HepG2 (cell line): ENCODE measurements at regions not wholly inside any gene's neighbourhood (a gene's known extent, or its start where the extent isn't known, plus 50 kb on each side); places are given as distances from the start of the nearest gene placed in this dataset.

ENCODE experiments used
- HNF4G ChIP-seq, 2 experiments: sonication (generic) in 1 of 2; formaldehyde crosslinking in 1 of 2; IDR thresholded peaks; 2 replicates each; pipeline versions ENCODE4 v1.4.0 to v1.6.1; 2011 to 2020; ENCODE audit warnings: borderline replicate concordance in 2 of 2, low read depth in 2 of 2, mild to moderate bottlenecking in 2 of 2, low read length in 1 of 2, missing genetic modification reagents in 1 of 2, moderate library complexity in 1 of 2
- JUNB ChIP-seq: sonication (generic); formaldehyde crosslinking; IDR thresholded peaks from 2 replicates; pipeline ENCODE4 v1.8.0; 2022; ENCODE audit warnings: missing genetic modification reagents, mild to moderate bottlenecking, borderline replicate concordance
- KDM6A ChIP-seq: IDR thresholded peaks from 2 replicates; pipeline ENCODE4 v1.6.1; 2016; ENCODE audit warnings: low read depth
- NFE2 ChIP-seq: sonication (generic); formaldehyde crosslinking; IDR thresholded peaks from 2 replicates; pipeline ENCODE4 v1.4.0; 2020; ENCODE audit warnings: missing genetic modification reagents
- RORA ChIP-seq: sonication (generic); formaldehyde crosslinking; IDR thresholded peaks from 2 replicates; pipeline ENCODE4 v1.5.0; 2020; ENCODE audit warnings: mild to moderate bottlenecking, missing genetic modification reagents, moderate library complexity
- TMF1 ChIP-seq: sonication (generic); formaldehyde crosslinking; IDR thresholded peaks from 2 replicates; pipeline ENCODE4 v1.8.1; 2022; ENCODE audit warnings: low read depth, missing genetic modification reagents
- ZNF441 ChIP-seq: sonication (generic); formaldehyde crosslinking; IDR thresholded peaks from 2 replicates; pipeline ENCODE4 v1.7.0; 2021; ENCODE audit warnings: missing genetic modification reagents, borderline replicate concordance
- ZNF496 ChIP-seq: sonication (generic); formaldehyde crosslinking; IDR thresholded peaks from 2 replicates; pipeline ENCODE4 v1.8.1; 2023; ENCODE audit warnings: mild to moderate bottlenecking, moderate library complexity, missing genetic modification reagents; ENCODE audit not compliant: insufficient replicate concordance
- ZNF558 ChIP-seq: sonication (generic); formaldehyde crosslinking; IDR thresholded peaks from 2 replicates; pipeline ENCODE4 v1.9.0; 2022; ENCODE audit warnings: mild to moderate bottlenecking, missing genetic modification reagents, borderline replicate concordance
- ZSCAN25 ChIP-seq: sonication (generic); formaldehyde crosslinking; IDR thresholded peaks from 2 replicates; pipeline ENCODE4 v1.8.0; 2022; ENCODE audit warnings: mild to moderate bottlenecking, missing genetic modification reagents
- TF ChIP-seq, protein P1 (sequence below), 2 experiments: fragments of 450-650 bp in 1 of 2; sonication (generic) in 1 of 2; formaldehyde crosslinking; IDR thresholded peaks; 2 replicates each; pipeline versions ENCODE4 v1.5.0 to v1.8.0; 2020 to 2022; ENCODE audit warnings: mild to moderate bottlenecking in 1 of 2, missing genetic modification reagents in 1 of 2
- TF ChIP-seq, protein P2 (sequence below), 2 experiments: sonication (generic) in 1 of 2; formaldehyde crosslinking in 1 of 2; IDR thresholded peaks; 2 replicates each; pipeline versions ENCODE4 v1.6.1 to v1.9.0; 2014 to 2022; ENCODE audit warnings: antibody characterized with exemption in 1 of 2, borderline replicate concordance in 1 of 2, inconsistent platforms in 1 of 2, low read depth in 1 of 2, missing genetic modification reagents in 1 of 2
- TF ChIP-seq, protein P3 (sequence below): sonication (generic); formaldehyde crosslinking; IDR thresholded peaks from 2 replicates; pipeline ENCODE4 v1.5.0; 2020; ENCODE audit warnings: mild to moderate bottlenecking, missing genetic modification reagents, borderline replicate concordance
- TF ChIP-seq, protein P4 (sequence below): sonication (generic); formaldehyde crosslinking; IDR thresholded peaks from 2 replicates; pipeline ENCODE4 v1.8.1; 2023; ENCODE audit warnings: mild to moderate bottlenecking, missing genetic modification reagents, borderline replicate concordance

DNA sequence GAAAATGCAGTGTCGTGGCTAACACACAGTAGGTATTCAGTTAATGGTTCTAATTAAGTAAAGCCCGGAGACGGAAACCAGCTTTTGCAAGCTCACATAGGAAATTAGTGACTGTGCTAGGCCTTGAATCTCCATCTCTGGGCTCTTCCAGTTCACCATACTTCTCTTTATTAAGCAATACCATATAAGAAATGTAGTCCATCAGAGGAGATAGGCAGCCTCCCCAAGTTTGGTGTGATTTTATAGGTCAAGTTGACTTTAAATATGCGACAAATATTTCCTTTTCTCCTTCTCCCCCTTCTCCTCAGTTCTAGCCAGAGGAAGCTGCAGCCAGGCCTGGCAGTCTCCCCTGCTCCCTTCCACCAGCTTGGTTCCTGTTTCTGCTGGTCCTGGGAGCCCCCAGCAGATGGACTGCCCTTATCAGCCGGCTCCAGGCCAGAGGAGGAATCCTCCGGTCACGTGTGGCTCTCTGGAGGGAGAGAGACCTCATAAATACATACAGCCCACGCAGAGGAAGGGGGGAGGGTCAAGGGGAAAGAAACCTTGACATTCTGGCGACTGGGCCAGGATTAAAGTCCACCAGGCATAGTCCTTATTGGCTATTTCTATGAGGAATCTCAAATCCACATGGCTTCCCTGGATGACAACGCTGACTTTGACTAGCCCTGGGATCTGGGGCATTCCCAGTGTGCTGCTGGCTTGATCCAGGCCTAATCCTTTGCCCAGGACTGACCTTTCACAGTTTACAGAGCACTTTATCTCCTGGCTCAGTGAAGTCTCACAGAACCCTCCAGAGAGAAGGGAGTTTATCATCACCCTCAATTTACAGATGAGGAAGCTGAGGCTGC lies 115.1 kb upstream of the JUN start (continued):
- no peak for TF ChIP-seq NFE2 (CRISPR knock-in tag)
- no peak for TF ChIP-seq ZNF558 (CRISPR knock-in tag)
- no peak for TF ChIP-seq JUNB
- no peak for TF ChIP-seq RORA (CRISPR knock-in tag)
- TF ChIP-seq TMF1 (CRISPR knock-in tag), result no peak
- peak; percentile 76 for TF ChIP-seq ZNF441 (CRISPR knock-in tag)
- peak; percentile 75 for TF ChIP-seq ZSCAN25
- TF ChIP-seq, protein P1, sequence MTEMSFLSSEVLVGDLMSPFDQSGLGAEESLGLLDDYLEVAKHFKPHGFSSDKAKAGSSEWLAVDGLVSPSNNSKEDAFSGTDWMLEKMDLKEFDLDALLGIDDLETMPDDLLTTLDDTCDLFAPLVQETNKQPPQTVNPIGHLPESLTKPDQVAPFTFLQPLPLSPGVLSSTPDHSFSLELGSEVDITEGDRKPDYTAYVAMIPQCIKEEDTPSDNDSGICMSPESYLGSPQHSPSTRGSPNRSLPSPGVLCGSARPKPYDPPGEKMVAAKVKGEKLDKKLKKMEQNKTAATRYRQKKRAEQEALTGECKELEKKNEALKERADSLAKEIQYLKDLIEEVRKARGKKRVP (CRISPR knock-in tag; IDR thresholded peaks at IDR 0.05), result no peak
- no peak for TF ChIP-seq ZNF496 (CRISPR knock-in tag)
- TF ChIP-seq, protein P2, sequence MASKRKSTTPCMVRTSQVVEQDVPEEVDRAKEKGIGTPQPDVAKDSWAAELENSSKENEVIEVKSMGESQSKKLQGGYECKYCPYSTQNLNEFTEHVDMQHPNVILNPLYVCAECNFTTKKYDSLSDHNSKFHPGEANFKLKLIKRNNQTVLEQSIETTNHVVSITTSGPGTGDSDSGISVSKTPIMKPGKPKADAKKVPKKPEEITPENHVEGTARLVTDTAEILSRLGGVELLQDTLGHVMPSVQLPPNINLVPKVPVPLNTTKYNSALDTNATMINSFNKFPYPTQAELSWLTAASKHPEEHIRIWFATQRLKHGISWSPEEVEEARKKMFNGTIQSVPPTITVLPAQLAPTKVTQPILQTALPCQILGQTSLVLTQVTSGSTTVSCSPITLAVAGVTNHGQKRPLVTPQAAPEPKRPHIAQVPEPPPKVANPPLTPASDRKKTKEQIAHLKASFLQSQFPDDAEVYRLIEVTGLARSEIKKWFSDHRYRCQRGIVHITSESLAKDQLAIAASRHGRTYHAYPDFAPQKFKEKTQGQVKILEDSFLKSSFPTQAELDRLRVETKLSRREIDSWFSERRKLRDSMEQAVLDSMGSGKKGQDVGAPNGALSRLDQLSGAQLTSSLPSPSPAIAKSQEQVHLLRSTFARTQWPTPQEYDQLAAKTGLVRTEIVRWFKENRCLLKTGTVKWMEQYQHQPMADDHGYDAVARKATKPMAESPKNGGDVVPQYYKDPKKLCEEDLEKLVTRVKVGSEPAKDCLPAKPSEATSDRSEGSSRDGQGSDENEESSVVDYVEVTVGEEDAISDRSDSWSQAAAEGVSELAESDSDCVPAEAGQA (IDR thresholded peaks at IDR 0.05; ENCODE audit: low read depth), result no peak
- TF ChIP-seq, protein P2 (CRISPR knock-in tag; IDR thresholded peaks at IDR 0.05; ENCODE audit: borderline replicate concordance), result no peak
- TF ChIP-seq, protein P3, sequence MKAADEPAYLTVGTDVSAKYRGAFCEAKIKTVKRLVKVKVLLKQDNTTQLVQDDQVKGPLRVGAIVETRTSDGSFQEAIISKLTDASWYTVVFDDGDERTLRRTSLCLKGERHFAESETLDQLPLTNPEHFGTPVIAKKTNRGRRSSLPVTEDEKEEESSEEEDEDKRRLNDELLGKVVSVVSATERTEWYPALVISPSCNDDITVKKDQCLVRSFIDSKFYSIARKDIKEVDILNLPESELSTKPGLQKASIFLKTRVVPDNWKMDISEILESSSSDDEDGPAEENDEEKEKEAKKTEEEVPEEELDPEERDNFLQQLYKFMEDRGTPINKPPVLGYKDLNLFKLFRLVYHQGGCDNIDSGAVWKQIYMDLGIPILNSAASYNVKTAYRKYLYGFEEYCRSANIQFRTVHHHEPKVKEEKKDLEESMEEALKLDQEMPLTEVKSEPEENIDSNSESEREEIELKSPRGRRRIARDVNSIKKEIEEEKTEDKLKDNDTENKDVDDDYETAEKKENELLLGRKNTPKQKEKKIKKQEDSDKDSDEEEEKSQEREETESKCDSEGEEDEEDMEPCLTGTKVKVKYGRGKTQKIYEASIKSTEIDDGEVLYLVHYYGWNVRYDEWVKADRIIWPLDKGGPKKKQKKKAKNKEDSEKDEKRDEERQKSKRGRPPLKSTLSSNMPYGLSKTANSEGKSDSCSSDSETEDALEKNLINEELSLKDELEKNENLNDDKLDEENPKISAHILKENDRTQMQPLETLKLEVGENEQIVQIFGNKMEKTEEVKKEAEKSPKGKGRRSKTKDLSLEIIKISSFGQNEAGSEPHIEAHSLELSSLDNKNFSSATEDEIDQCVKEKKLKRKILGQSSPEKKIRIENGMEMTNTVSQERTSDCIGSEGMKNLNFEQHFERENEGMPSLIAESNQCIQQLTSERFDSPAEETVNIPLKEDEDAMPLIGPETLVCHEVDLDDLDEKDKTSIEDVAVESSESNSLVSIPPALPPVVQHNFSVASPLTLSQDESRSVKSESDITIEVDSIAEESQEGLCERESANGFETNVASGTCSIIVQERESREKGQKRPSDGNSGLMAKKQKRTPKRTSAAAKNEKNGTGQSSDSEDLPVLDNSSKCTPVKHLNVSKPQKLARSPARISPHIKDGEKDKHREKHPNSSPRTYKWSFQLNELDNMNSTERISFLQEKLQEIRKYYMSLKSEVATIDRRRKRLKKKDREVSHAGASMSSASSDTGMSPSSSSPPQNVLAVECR (CRISPR knock-in tag), result peak; percentile 74; the same call in 1 of the 2 replicates
- TF ChIP-seq HNF4G (IDR thresholded peaks at IDR 0.05; ENCODE audit: borderline replicate concordance, low read depth, low read length), result peak; percentile 89
- peak; percentile 96; the same call in 1 of the 2 replicates for TF ChIP-seq HNF4G (CRISPR knock-in tag; IDR thresholded peaks at IDR 0.05; ENCODE audit: borderline replicate concordance, low read depth)
- TF ChIP-seq, protein P4, sequence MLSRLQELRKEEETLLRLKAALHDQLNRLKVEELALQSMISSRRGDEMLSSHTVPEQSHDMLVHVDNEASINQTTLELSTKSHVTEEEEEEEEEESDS (CRISPR knock-in tag), result no peak
- peak; percentile 64 for TF ChIP-seq KDM6A (CRISPR knock-in tag)
